Skeletal muscle tissue (tissue), 3 donors: ENCODE measurements at regions not wholly inside any gene's neighbourhood (a gene's known extent, or its start where the extent isn't known, plus 50 kb on each side); places are given as distances from the start of the nearest gene placed in this dataset.

ENCODE experiments used
- H3K27ac ChIP-seq: one replicate; pipeline ENCODE4 v1.7.0; 2013; ENCODE audit warnings: mild to moderate bottlenecking, low read depth, low read length, inconsistent platforms
- H3K27me3 ChIP-seq, 3 donors: one replicate each; pipeline ENCODE4 v1.7.0; 2013; ENCODE audit warnings: low read length in 3 of 3; ENCODE audit not compliant: control insufficient read depth in 3 of 3, insufficient read depth in 3 of 3
- H3K36me3 ChIP-seq, 3 donors: one replicate each; pipeline ENCODE4 v1.7.0; 2013; ENCODE audit warnings: low read length in 3 of 3; ENCODE audit not compliant: control insufficient read depth in 3 of 3, insufficient read depth in 3 of 3
- H3K4me1 ChIP-seq, 3 donors: one replicate each; pipeline ENCODE4 v1.7.0; 2013; ENCODE audit warnings: low read length in 3 of 3, mild to moderate bottlenecking in 3 of 3; ENCODE audit not compliant: control insufficient read depth in 3 of 3, insufficient read depth in 3 of 3
- H3K4me3 ChIP-seq, 3 donors: one replicate each; pipeline ENCODE4 v1.7.0; 2013; ENCODE audit warnings: low read length in 3 of 3
- H3K9ac ChIP-seq, 3 donors: one replicate each; pipeline ENCODE4 v1.7.0; 2013; ENCODE audit warnings: low read length in 3 of 3, mild to moderate bottlenecking in 3 of 3, moderate library complexity in 2 of 3, low read depth in 1 of 3
- H3K9me3 ChIP-seq, 3 donors: one replicate each; pipeline ENCODE4 v1.7.0; 2013; ENCODE audit warnings: low read length in 3 of 3; ENCODE audit not compliant: control insufficient read depth in 3 of 3
- donor health status: Osteomylitis.

DNA sequence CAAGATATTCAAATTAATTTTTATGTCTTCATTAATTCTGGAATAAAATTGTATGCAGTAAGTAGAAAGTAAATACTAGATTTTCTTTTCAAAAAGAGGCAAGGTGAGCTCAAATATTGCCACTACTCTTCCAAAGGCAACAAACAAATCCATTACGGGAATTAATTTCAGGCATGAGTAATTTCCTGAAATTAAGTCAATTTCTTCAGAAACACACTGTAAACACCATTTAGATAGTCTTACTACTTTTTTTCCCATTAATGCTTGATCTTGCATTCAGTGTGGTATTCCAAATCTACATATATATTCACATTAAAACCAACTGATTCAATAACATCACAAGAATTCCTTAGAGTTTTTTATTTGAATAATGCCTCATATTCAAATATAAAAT is 1274.0 kb upstream of the CRIM1 start:
- H3K4me1 ChIP-seq = no peaks in the 10 kb centered on the region
- H3K27me3 ChIP-seq = no peaks in the 10 kb centered on the region
- H3K4me3 ChIP-seq = no peak overlapping the region
- no peaks in the 10 kb centered on the region for H3K9me3 ChIP-seq
- no peak overlapping the region for H3K9ac ChIP-seq
- H3K27ac ChIP-seq = no peak overlapping the region
- no peaks in the 10 kb centered on the region for H3K36me3 ChIP-seq

DNA sequence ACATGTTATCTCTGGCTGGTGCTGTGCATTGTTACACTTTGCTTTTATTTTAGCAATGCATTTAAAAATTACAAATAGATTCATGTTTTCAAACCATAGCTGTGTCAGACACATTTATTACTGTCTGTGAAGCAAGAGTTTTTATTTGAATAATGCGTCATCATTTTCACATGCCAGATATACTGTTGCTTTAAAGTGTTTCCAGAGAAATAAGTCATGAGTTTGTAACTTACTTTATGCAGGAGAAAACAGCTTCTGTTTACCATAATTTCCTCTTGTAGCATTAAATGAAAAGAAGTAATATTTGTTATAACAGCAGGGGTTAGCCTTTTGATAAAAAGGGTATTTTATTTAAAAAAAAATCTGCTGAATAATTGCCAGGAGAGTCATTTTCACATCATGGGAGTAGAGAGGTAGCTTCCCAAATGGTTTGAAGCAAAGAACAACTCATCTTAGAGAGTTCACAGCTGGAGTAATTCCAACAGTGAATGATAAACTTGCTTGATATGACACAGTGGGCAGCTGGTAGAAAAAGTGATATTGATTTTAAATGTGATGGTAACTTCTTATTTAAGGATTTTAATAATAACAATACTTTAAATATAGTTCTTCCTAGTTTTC is 1274.5 kb upstream of the CRIM1 start:
- H3K4me3 ChIP-seq = no peak overlapping the region
- H3K9me3 ChIP-seq = no peaks in the 10 kb centered on the region
- no peak overlapping the region for H3K27ac ChIP-seq
- no peak overlapping the region for H3K9ac ChIP-seq
- no peaks in the 10 kb centered on the region for H3K4me1 ChIP-seq
- no peaks in the 10 kb centered on the region for H3K27me3 ChIP-seq
- H3K36me3 ChIP-seq = no peaks in the 10 kb centered on the region

GRCh38 chr2:35080231-35080910 is 1275.2 kb upstream of the CRIM1 start:
- Histone ChIP-seq H3K4me1 (no peaks in the 10 kb centered on the region), H3K27me3 (no peaks in the 10 kb centered on the region), H3K9me3 (no peaks in the 10 kb centered on the region), H3K27ac (no peak overlapping the region), H3K9ac (no peak overlapping the region), H3K4me3 (no peak overlapping the region), H3K36me3 (no peaks in the 10 kb centered on the region)

- Histone ChIP-seq H3K4me1 (no peaks in the 10 kb centered on the region), H3K4me3 (no peak overlapping the region), H3K9ac (no peak overlapping the region), H3K9me3 (peaks cover 0 to 2% (median 0%) of the 10 kb centered on the region in 3 donors), H3K27ac (no peak overlapping the region), H3K36me3 (no peaks in the 10 kb centered on the region), H3K27me3 (no peaks in the 10 kb centered on the region)
Measured at GRCh38 chr2:35067420-35067819, 1288.2 kb upstream of the CRIM1 start.

- no peaks in the 10 kb centered on the region for H3K36me3 ChIP-seq
- no peaks in the 10 kb centered on the region for H3K9me3 ChIP-seq
- no peak overlapping the region for H3K4me3 ChIP-seq
- no peaks in the 10 kb centered on the region for H3K4me1 ChIP-seq
- H3K27ac ChIP-seq = no peak overlapping the region
- no peaks in the 10 kb centered on the region for H3K27me3 ChIP-seq
- H3K9ac ChIP-seq = no peak overlapping the region
Measured at GRCh38 chr2:35063836-35064235, 1291.7 kb upstream of the CRIM1 start.

DNA sequence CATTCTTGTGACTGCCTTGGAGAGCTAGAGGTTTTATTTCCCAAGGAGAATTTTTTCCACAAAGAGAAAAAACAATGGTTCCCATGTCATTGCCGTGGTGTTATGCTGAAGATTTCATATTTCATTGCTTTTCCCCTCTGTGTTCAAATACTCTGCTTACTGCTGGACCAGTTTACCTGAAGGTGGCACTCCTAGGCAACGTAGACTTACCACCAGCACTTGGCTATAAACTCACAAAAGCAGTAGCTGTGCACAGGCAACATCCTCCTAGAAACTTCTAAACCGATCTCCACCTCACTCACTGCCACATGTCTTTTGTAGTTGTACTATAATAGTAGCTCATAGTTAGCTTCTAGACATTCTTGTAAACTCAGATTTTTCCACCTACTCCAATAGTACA is 1319.7 kb upstream of the CRIM1 start:
- Histone ChIP-seq H3K4me1 (no peaks in the 10 kb centered on the region), H3K9ac (no peak overlapping the region), H3K4me3 (no peak overlapping the region), H3K9me3 (peaks cover 0 to 4% (median 0%) of the 10 kb centered on the region in 3 donors), H3K27me3 (no peaks in the 10 kb centered on the region), H3K27ac (no peak overlapping the region), H3K36me3 (no peaks in the 10 kb centered on the region)

GRCh38 chr2:35033748-35034147 is 1321.8 kb upstream of the CRIM1 start:
- Histone ChIP-seq H3K36me3 (no peaks in the 10 kb centered on the region), H3K4me1 (no peaks in the 10 kb centered on the region), H3K9ac (no peak overlapping the region), H3K27me3 (no peaks in the 10 kb centered on the region), H3K9me3 (peaks cover 0 to 4% (median 0%) of the 10 kb centered on the region in 3 donors), H3K27ac (no peak overlapping the region), H3K4me3 (no peak overlapping the region)

DNA sequence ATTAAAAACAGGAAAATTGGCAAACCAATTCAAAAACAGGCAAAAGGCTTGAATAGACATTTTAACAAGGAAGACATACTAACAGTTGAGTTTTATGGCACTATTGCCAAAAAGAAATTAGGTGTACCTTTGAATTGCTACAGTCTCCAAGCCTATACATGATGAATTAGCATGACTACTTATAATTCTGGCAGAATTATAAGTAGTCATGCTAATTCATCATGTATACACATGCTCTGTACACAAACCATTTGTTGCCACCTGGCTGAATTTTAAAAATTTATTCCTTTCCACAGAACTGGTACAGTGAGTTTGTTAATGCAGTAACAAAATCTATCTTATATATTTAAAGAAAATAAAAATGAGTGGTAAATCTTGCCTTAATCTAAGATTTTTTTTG is 1332.0 kb upstream of the CRIM1 start:
- Histone ChIP-seq H3K9ac (no peak overlapping the region), H3K27me3 (no peaks in the 10 kb centered on the region), H3K9me3 (no peaks in the 10 kb centered on the region), H3K27ac (no peak overlapping the region), H3K36me3 (no peaks in the 10 kb centered on the region), H3K4me1 (no peaks in the 10 kb centered on the region), H3K4me3 (no peak overlapping the region)

DNA sequence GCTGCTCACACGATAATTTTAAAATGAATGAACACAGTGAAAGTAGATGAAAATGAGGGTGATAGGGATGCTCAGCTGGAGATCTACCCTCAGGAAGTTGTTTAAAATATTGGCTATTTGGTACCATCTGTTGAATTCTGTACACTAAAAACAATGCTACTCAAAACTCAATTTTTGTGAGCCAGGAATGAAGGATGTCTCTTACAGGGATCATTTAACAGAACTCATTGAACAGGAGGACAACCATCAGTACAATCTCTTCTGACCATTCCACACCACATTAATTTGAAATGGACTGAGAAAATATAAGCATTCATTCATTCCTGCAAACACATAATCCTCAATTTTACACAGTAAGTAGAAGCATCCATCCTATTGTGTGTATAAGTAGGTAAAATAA is 1355.1 kb upstream of the CRIM1 start:
- Histone ChIP-seq H3K4me3 (no peak overlapping the region), H3K9me3 (no peaks in the 10 kb centered on the region), H3K27me3 (no peaks in the 10 kb centered on the region), H3K27ac (no peak overlapping the region), H3K36me3 (no peaks in the 10 kb centered on the region), H3K4me1 (no peaks in the 10 kb centered on the region), H3K9ac (no peak overlapping the region)

DNA sequence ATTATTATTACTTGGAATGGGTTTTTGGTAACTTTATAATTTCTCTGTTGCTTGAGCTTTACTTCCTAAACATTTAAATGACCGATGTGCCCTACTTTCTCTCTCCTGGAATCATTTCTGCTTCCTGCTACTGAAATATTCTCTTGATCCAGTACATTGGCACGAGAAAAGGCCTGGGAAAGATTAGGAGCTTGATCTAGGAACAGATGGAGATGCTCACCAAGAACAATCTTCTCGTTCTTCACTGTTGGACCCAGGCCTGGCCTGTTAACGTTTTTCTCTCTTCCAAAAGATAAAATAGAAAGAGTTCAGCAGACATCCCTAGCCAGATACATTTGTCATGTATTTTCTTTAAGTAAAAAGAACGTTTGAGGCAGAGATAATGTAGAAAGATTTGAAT is 1356.8 kb upstream of the CRIM1 start:
- H3K4me3 ChIP-seq = no peak overlapping the region
- H3K9ac ChIP-seq = no peak overlapping the region
- no peaks in the 10 kb centered on the region for H3K9me3 ChIP-seq
- no peak overlapping the region for H3K27ac ChIP-seq
- H3K4me1 ChIP-seq = no peaks in the 10 kb centered on the region
- no peaks in the 10 kb centered on the region for H3K27me3 ChIP-seq
- no peaks in the 10 kb centered on the region for H3K36me3 ChIP-seq
